ENCODE measurements at regions not wholly inside any gene's neighbourhood (a gene's known extent, or its start where the extent isn't known, plus 50 kb on each side); places are given as distances from the start of the nearest gene placed in this dataset.

- H3K4me1 Mint-ChIP-seq, result no peaks in the 10 kb centered on the region
- CTCF ChIA-PET, result interaction anchor here in 1 of 2 donors (0.8 to 1.2 kb wide), 2 partner anchors 11 to 173 kb away, joined by 3 read pairs; no protein-coding TSS in a partner anchor
- no CpG with 5 or more reads among the region's 4 CpGs for WGBS (ENCODE audit: insufficient coverage)
- Histone ChIP-seq H3K4me3 (ENCODE audit: control insufficient read depth in 1 of 2, extremely low read depth in 1 of 2, low read length in 1 of 2) (no peak overlapping the region), H3K36me3 (ENCODE audit: control insufficient read depth in 2 of 2, extremely low read depth in 1 of 2, insufficient read depth in 1 of 2, low read length in 1 of 2) (no peaks in the 10 kb centered on the region), H3K27me3 (replicated peaks in 1 of 2; ENCODE audit: control insufficient read depth in 2 of 2, extremely low read depth in 1 of 2, insufficient read depth in 2 of 2, low read length in 1 of 2) (no peaks in the 10 kb centered on the region), H3K9me3 (no peaks in the 10 kb centered on the region), H3K4me1 (ENCODE audit: control insufficient read depth in 1 of 2, extremely low read depth in 1 of 2, insufficient read depth in 2 of 2, low read length in 2 of 2) (no peaks in the 10 kb centered on the region), H3K27ac (ENCODE audit: low read length) (no peak overlapping the region)
- no peak overlapping the region for H3K27ac Mint-ChIP-seq
- no peaks in the 10 kb centered on the region for H3K27me3 Mint-ChIP-seq
- DNase-seq (no peak), ATAC-seq (replicated peaks in 1 of 4) (no peak)
- H3K36me3 Mint-ChIP-seq, result no peaks in the 10 kb centered on the region
- POLR2A ChIA-PET, result no interaction called here
- no peak overlapping the region for H3K4me3 Mint-ChIP-seq
- H3K9me3 Mint-ChIP-seq, result peaks cover 3 to 17% (median 4%) of the 10 kb centered on the region in 3 donors
Measured at GRCh38 chr2:103977241-103977640, 876.7 kb upstream of the POU3F3 start.

GRCh38 chr2:103977668-103978067, 876.2 kb upstream of the POU3F3 start:
- ATAC-seq (replicated peaks in 1 of 4) (no peak), DNase-seq (no peak)
- Mint-ChIP-seq H3K27me3 (no peaks in the 10 kb centered on the region), H3K4me3 (no peak overlapping the region), H3K27ac (no peak overlapping the region), H3K4me1 (no peaks in the 10 kb centered on the region), H3K9me3 (peaks cover 3 to 13% (median 8%) of the 10 kb centered on the region in 3 donors), H3K36me3 (no peaks in the 10 kb centered on the region)
- H3K27ac ChIP-seq (ENCODE audit: low read length), result no peak overlapping the region
- H3K4me3 ChIP-seq (ENCODE audit: control insufficient read depth in 1 of 2, extremely low read depth in 1 of 2, low read length in 1 of 2), result no peak overlapping the region
- no peaks in the 10 kb centered on the region for H3K27me3 ChIP-seq (replicated peaks in 1 of 2; ENCODE audit: control insufficient read depth in 2 of 2, extremely low read depth in 1 of 2, insufficient read depth in 2 of 2, low read length in 1 of 2)
- ChIA-PET POLR2A (no interaction called here), CTCF (interaction anchor here in 1 of 2 donors (0.8 to 1.2 kb wide), 2 partner anchors 11 to 172 kb away, joined by 3 read pairs; no protein-coding TSS in a partner anchor)
- no peaks in the 10 kb centered on the region for H3K9me3 ChIP-seq
- no peaks in the 10 kb centered on the region for H3K4me1 ChIP-seq (ENCODE audit: control insufficient read depth in 1 of 2, extremely low read depth in 1 of 2, insufficient read depth in 2 of 2, low read length in 2 of 2)
- H3K36me3 ChIP-seq (ENCODE audit: control insufficient read depth in 2 of 2, extremely low read depth in 1 of 2, insufficient read depth in 1 of 2, low read length in 1 of 2), result no peaks in the 10 kb centered on the region

GRCh38 chr2:103980401-103980800, 873.5 kb upstream of the POU3F3 start:
- no peaks in the 10 kb centered on the region for H3K4me1 Mint-ChIP-seq
- ChIA-PET POLR2A (no interaction called here), CTCF (no interaction called here)
- Histone ChIP-seq H3K27me3 (replicated peaks in 1 of 2; ENCODE audit: control insufficient read depth in 2 of 2, extremely low read depth in 1 of 2, insufficient read depth in 2 of 2, low read length in 1 of 2) (no peaks in the 10 kb centered on the region), H3K36me3 (ENCODE audit: control insufficient read depth in 2 of 2, extremely low read depth in 1 of 2, insufficient read depth in 1 of 2, low read length in 1 of 2) (no peaks in the 10 kb centered on the region), H3K27ac (ENCODE audit: low read length) (no peak overlapping the region), H3K4me3 (ENCODE audit: control insufficient read depth in 1 of 2, extremely low read depth in 1 of 2, low read length in 1 of 2) (no peak overlapping the region), H3K9me3 (no peaks in the 10 kb centered on the region), H3K4me1 (ENCODE audit: control insufficient read depth in 1 of 2, extremely low read depth in 1 of 2, insufficient read depth in 2 of 2, low read length in 2 of 2) (no peaks in the 10 kb centered on the region)
- no peak overlapping the region for H3K4me3 Mint-ChIP-seq
- DNase-seq, result no peak
- no CpG with 5 or more reads among the region's 1 CpG for WGBS (ENCODE audit: insufficient coverage)
- no peaks in the 10 kb centered on the region for H3K36me3 Mint-ChIP-seq
- H3K9me3 Mint-ChIP-seq, result peaks cover 3 to 13% (median 11%) of the 10 kb centered on the region in 3 donors
- H3K27ac Mint-ChIP-seq, result no peak overlapping the region
- H3K27me3 Mint-ChIP-seq, result no peaks in the 10 kb centered on the region
- ATAC-seq (replicated peaks in 1 of 4), result no peak

- Histone ChIP-seq H3K27me3 (replicated peaks in 1 of 2; ENCODE audit: control insufficient read depth in 2 of 2, extremely low read depth in 1 of 2, insufficient read depth in 2 of 2, low read length in 1 of 2) (no peaks in the 10 kb centered on the region), H3K4me3 (ENCODE audit: control insufficient read depth in 1 of 2, extremely low read depth in 1 of 2, low read length in 1 of 2) (no peak overlapping the region), H3K36me3 (ENCODE audit: control insufficient read depth in 2 of 2, extremely low read depth in 1 of 2, insufficient read depth in 1 of 2, low read length in 1 of 2) (no peaks in the 10 kb centered on the region), H3K27ac (ENCODE audit: low read length) (no peak overlapping the region), H3K9me3 (no peaks in the 10 kb centered on the region), H3K4me1 (ENCODE audit: control insufficient read depth in 1 of 2, extremely low read depth in 1 of 2, insufficient read depth in 2 of 2, low read length in 2 of 2) (no peaks in the 10 kb centered on the region)
- no CpG with 5 or more reads among the region's 3 CpGs for WGBS (ENCODE audit: insufficient coverage)
- no peaks in the 10 kb centered on the region for H3K27me3 Mint-ChIP-seq
- ChIA-PET POLR2A (no interaction called here), CTCF (no interaction called here)
- peaks cover 6 to 16% (median 16%) of the 10 kb centered on the region in 3 donors for H3K9me3 Mint-ChIP-seq
- H3K4me3 Mint-ChIP-seq, result no peak overlapping the region
- no peak for DNase-seq
- no peak overlapping the region for H3K27ac Mint-ChIP-seq
- no peaks in the 10 kb centered on the region for H3K4me1 Mint-ChIP-seq
- no peak for ATAC-seq (replicated peaks in 1 of 4)
- no peaks in the 10 kb centered on the region for H3K36me3 Mint-ChIP-seq
Measured at GRCh38 chr2:103982691-103983090, 871.2 kb upstream of the POU3F3 start.

- 100% methylated on average over 1 of the region's 4 CpGs for WGBS (ENCODE audit: insufficient coverage)
- Histone ChIP-seq H3K9me3 (no peaks in the 10 kb centered on the region), H3K27ac (ENCODE audit: low read length) (no peak overlapping the region), H3K4me3 (ENCODE audit: control insufficient read depth in 1 of 2, extremely low read depth in 1 of 2, low read length in 1 of 2) (no peak overlapping the region), H3K36me3 (ENCODE audit: control insufficient read depth in 2 of 2, extremely low read depth in 1 of 2, insufficient read depth in 1 of 2, low read length in 1 of 2) (no peaks in the 10 kb centered on the region), H3K27me3 (replicated peaks in 1 of 2; ENCODE audit: control insufficient read depth in 2 of 2, extremely low read depth in 1 of 2, insufficient read depth in 2 of 2, low read length in 1 of 2) (no peaks in the 10 kb centered on the region), H3K4me1 (ENCODE audit: control insufficient read depth in 1 of 2, extremely low read depth in 1 of 2, insufficient read depth in 2 of 2, low read length in 2 of 2) (no peaks in the 10 kb centered on the region)
- ATAC-seq (replicated peaks in 1 of 4), result no peak
- H3K36me3 Mint-ChIP-seq, result no peaks in the 10 kb centered on the region
- DNase-seq, result no peak
- H3K4me3 Mint-ChIP-seq, result no peak overlapping the region
- H3K4me1 Mint-ChIP-seq, result no peaks in the 10 kb centered on the region
- no peaks in the 10 kb centered on the region for H3K27me3 Mint-ChIP-seq
- H3K27ac Mint-ChIP-seq, result no peak overlapping the region
- CTCF ChIA-PET, result no interaction called here
- H3K9me3 Mint-ChIP-seq, result peaks cover 6 to 24% (median 18%) of the 10 kb centered on the region in 3 donors
- POLR2A ChIA-PET, result no interaction called here
Measured at GRCh38 chr2:103986001-103986400, 867.9 kb upstream of the POU3F3 start.

GRCh38 chr2:103991591-103991990, 862.3 kb upstream of the POU3F3 start:
- H3K36me3 ChIP-seq (ENCODE audit: control insufficient read depth in 2 of 2, extremely low read depth in 1 of 2, insufficient read depth in 1 of 2, low read length in 1 of 2), result no peaks in the 10 kb centered on the region
- H3K27ac ChIP-seq (ENCODE audit: low read length), result no peak overlapping the region
- no peaks in the 10 kb centered on the region for H3K4me1 ChIP-seq (ENCODE audit: control insufficient read depth in 1 of 2, extremely low read depth in 1 of 2, insufficient read depth in 2 of 2, low read length in 2 of 2)
- Mint-ChIP-seq H3K27ac (no peak overlapping the region), H3K4me1 (no peaks in the 10 kb centered on the region), H3K36me3 (no peaks in the 10 kb centered on the region), H3K9me3 (peaks cover 4 to 35% (median 15%) of the 10 kb centered on the region in 3 donors), H3K4me3 (no peak overlapping the region), H3K27me3 (no peaks in the 10 kb centered on the region)
- ChIA-PET POLR2A (no interaction called here), CTCF (no interaction called here)
- ATAC-seq (replicated peaks in 1 of 4) (no peak), DNase-seq (no peak)
- no peaks in the 10 kb centered on the region for H3K27me3 ChIP-seq (replicated peaks in 1 of 2; ENCODE audit: control insufficient read depth in 2 of 2, extremely low read depth in 1 of 2, insufficient read depth in 2 of 2, low read length in 1 of 2)
- no peaks in the 10 kb centered on the region for H3K9me3 ChIP-seq
- no peak overlapping the region for H3K4me3 ChIP-seq (ENCODE audit: control insufficient read depth in 1 of 2, extremely low read depth in 1 of 2, low read length in 1 of 2)
- no CpG with 5 or more reads among the region's 2 CpGs for WGBS (ENCODE audit: insufficient coverage)

GRCh38 chr2:104004821-104005220, 849.1 kb upstream of the POU3F3 start:
- H3K27me3 Mint-ChIP-seq, result no peaks in the 10 kb centered on the region
- ChIA-PET POLR2A (interaction anchor here in 1 of 2 donors (0.6 kb wide), 1 partner anchor 10 kb away, joined by 3 read pairs; no protein-coding TSS in a partner anchor), CTCF (no interaction called here)
- H3K27me3 ChIP-seq (replicated peaks in 1 of 2; ENCODE audit: control insufficient read depth in 2 of 2, extremely low read depth in 1 of 2, insufficient read depth in 2 of 2, low read length in 1 of 2), result no peaks in the 10 kb centered on the region
- H3K36me3 ChIP-seq (ENCODE audit: control insufficient read depth in 2 of 2, extremely low read depth in 1 of 2, insufficient read depth in 1 of 2, low read length in 1 of 2), result no peaks in the 10 kb centered on the region
- ATAC-seq (replicated peaks in 1 of 4), result no peak
- H3K4me1 ChIP-seq (ENCODE audit: control insufficient read depth in 1 of 2, extremely low read depth in 1 of 2, insufficient read depth in 2 of 2, low read length in 2 of 2), result no peaks in the 10 kb centered on the region
- no CpG with 5 or more reads among the region's 3 CpGs for WGBS (ENCODE audit: insufficient coverage)
- no peak overlapping the region for H3K4me3 Mint-ChIP-seq
- no peak overlapping the region for H3K4me3 ChIP-seq (ENCODE audit: control insufficient read depth in 1 of 2, extremely low read depth in 1 of 2, low read length in 1 of 2)
- H3K36me3 Mint-ChIP-seq, result no peaks in the 10 kb centered on the region
- H3K27ac Mint-ChIP-seq, result no peak overlapping the region
- H3K27ac ChIP-seq (ENCODE audit: low read length), result no peak overlapping the region
- H3K9me3 Mint-ChIP-seq, result peaks cover 11 to 43% (median 13%) of the 10 kb centered on the region in 3 donors
- no peaks in the 10 kb centered on the region for H3K4me1 Mint-ChIP-seq
- DNase-seq, result no peak
- no peaks in the 10 kb centered on the region for H3K9me3 ChIP-seq

All from T-cell (primary cell).